ENCODE measurements at regions not wholly inside any gene's neighbourhood (a gene's known extent, or its start where the extent isn't known, plus 50 kb on each side); places are given as distances from the start of the nearest gene placed in this dataset.

DNA sequence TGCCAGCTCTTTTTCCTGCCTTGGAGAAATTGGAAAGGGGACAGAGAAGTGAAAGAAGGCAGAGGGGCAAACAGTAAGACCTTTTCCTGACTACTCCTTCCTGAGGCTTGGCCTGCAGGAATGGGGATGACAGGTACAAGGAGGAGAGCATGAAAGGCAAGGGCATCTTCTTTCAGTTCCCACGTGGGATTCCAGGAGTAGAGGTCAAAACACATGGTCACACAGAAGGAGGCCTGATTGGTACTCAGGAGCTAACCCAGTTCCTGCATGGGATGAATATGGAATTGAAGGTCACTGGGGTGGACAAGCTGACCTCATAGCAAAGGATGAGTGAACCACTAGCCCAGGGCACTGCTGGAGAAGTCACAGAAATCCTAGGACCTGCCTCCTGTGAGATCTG is 112.5 kb upstream of the ZNF366 start:
- Histone ChIP-seq H3K4me3 (ENCODE audit: low read length) (no peak overlapping the region), H3K36me3 (ENCODE audit: insufficient read depth, low read length) (no peaks in the 10 kb centered on the region), H3K27me3 (ENCODE audit: insufficient read depth, low read length) (no peaks in the 10 kb centered on the region), H3K9ac (ENCODE audit: low read depth, low read length) (no peak overlapping the region), H3K4me1 (ENCODE audit: insufficient read depth, low read length) (peaks cover 12% of the 10 kb centered on the region), H3K27ac (ENCODE audit: low read depth, low read length) (no peak overlapping the region), H3K9me3 (ENCODE audit: insufficient read depth, low read depth, low read length) (no peaks in the 10 kb centered on the region)
- WGBS, result 61% methylated on average over 1 of the region's 1 CpG

- H3K27ac ChIP-seq (ENCODE audit: low read depth, low read length), result no peak overlapping the region
- peaks cover 12% of the 10 kb centered on the region for H3K4me1 ChIP-seq (ENCODE audit: insufficient read depth, low read length)
- H3K9me3 ChIP-seq (ENCODE audit: insufficient read depth, low read depth, low read length), result no peaks in the 10 kb centered on the region
- WGBS, result 53% methylated on average over 2 of the region's 2 CpGs
- H3K4me3 ChIP-seq (ENCODE audit: low read length), result no peak overlapping the region
- H3K36me3 ChIP-seq (ENCODE audit: insufficient read depth, low read length), result no peaks in the 10 kb centered on the region
- no peaks in the 10 kb centered on the region for H3K27me3 ChIP-seq (ENCODE audit: insufficient read depth, low read length)
- no peak overlapping the region for H3K9ac ChIP-seq (ENCODE audit: low read depth, low read length)
Observed at GRCh38 chr5:72619251-72619650, 112.0 kb upstream of the ZNF366 start.

GRCh38 chr5:72618708-72619107 is 111.5 kb upstream of the ZNF366 start:
- H3K36me3 ChIP-seq (ENCODE audit: insufficient read depth, low read length), result no peaks in the 10 kb centered on the region
- WGBS, result 86% methylated on average over 4 of the region's 4 CpGs
- no peaks in the 10 kb centered on the region for H3K9me3 ChIP-seq (ENCODE audit: insufficient read depth, low read depth, low read length)
- no peaks in the 10 kb centered on the region for H3K27me3 ChIP-seq (ENCODE audit: insufficient read depth, low read length)
- no peak overlapping the region for H3K27ac ChIP-seq (ENCODE audit: low read depth, low read length)
- no peak overlapping the region for H3K4me3 ChIP-seq (ENCODE audit: low read length)
- H3K4me1 ChIP-seq (ENCODE audit: insufficient read depth, low read length), result peaks cover 12% of the 10 kb centered on the region
- H3K9ac ChIP-seq (ENCODE audit: low read depth, low read length), result no peak overlapping the region

DNA sequence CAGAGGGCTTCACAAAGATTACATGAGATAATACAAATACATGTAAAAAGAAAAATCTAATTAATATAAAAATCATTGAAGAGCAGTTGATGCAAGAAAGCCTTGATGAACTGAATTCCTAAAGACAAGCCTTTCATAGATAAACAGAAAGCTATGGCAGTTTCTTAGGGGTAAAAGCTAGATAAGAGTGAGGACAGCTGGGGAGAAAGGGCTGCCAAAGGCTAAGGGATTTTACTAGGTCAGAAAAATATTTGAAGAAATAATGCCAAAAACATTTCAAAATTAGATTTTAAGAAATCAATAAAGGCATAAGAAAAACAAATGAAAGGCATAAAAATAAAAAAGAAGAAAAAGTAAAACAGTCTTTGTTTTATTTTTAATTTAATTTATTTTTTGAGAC is 107.9 kb upstream of the ZNF366 start:
- no peaks in the 10 kb centered on the region for H3K9me3 ChIP-seq (ENCODE audit: insufficient read depth, low read depth, low read length)
- H3K4me1 ChIP-seq (ENCODE audit: insufficient read depth, low read length), result peaks cover 20% of the 10 kb centered on the region
- H3K27me3 ChIP-seq (ENCODE audit: insufficient read depth, low read length), result no peaks in the 10 kb centered on the region
- no peak overlapping the region for H3K4me3 ChIP-seq (ENCODE audit: low read length)
- H3K36me3 ChIP-seq (ENCODE audit: insufficient read depth, low read length), result no peaks in the 10 kb centered on the region
- H3K9ac ChIP-seq (ENCODE audit: low read depth, low read length), result no peak overlapping the region
- no peak overlapping the region for H3K27ac ChIP-seq (ENCODE audit: low read depth, low read length)

DNA sequence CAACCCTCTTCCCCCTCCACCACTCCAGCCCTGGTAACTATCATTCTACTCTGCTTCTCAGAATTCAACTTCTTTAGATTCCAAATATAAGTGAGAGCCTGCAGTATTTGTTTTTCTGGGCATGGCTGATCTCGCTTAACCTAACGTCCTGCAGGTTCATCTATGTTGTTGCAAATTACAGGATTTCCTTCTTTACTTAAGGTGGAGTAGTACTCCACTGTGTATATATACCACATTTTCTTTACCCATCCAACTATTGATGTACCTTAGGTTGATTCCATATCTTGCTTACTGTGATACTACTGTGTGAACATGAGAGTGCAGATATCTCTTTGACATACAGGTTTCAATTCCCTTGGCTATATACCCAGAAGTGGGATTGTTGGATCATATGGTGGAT is 106.3 kb upstream of the ZNF366 start:
- H3K9me3 ChIP-seq (ENCODE audit: insufficient read depth, low read depth, low read length), result no peaks in the 10 kb centered on the region
- WGBS, result 83% methylated on average over 2 of the region's 2 CpGs
- peaks cover 10% of the 10 kb centered on the region; the same call in 1 of the 2 replicates for H3K4me1 ChIP-seq (ENCODE audit: insufficient read depth, low read length)
- no peak overlapping the region for H3K9ac ChIP-seq (ENCODE audit: low read depth, low read length)
- no peaks in the 10 kb centered on the region for H3K27me3 ChIP-seq (ENCODE audit: insufficient read depth, low read length)
- no peak overlapping the region for H3K4me3 ChIP-seq (ENCODE audit: low read length)
- H3K27ac ChIP-seq (ENCODE audit: low read depth, low read length), result no peak overlapping the region
- no peaks in the 10 kb centered on the region for H3K36me3 ChIP-seq (ENCODE audit: insufficient read depth, low read length)

- Histone ChIP-seq H3K4me3 (ENCODE audit: low read length) (no peak overlapping the region), H3K27ac (ENCODE audit: low read depth, low read length) (no peak overlapping the region), H3K9ac (ENCODE audit: low read depth, low read length) (no peak overlapping the region), H3K27me3 (ENCODE audit: insufficient read depth, low read length) (no peaks in the 10 kb centered on the region), H3K4me1 (ENCODE audit: insufficient read depth, low read length) (peaks cover 8% of the 10 kb centered on the region; the same call in 1 of the 2 replicates), H3K36me3 (ENCODE audit: insufficient read depth, low read length) (no peaks in the 10 kb centered on the region), H3K9me3 (ENCODE audit: insufficient read depth, low read depth, low read length) (no peaks in the 10 kb centered on the region)
- 100% methylated on average over 1 of the region's 2 CpGs for WGBS
Observed at GRCh38 chr5:72612810-72613209, 105.6 kb upstream of the ZNF366 start.

DNA sequence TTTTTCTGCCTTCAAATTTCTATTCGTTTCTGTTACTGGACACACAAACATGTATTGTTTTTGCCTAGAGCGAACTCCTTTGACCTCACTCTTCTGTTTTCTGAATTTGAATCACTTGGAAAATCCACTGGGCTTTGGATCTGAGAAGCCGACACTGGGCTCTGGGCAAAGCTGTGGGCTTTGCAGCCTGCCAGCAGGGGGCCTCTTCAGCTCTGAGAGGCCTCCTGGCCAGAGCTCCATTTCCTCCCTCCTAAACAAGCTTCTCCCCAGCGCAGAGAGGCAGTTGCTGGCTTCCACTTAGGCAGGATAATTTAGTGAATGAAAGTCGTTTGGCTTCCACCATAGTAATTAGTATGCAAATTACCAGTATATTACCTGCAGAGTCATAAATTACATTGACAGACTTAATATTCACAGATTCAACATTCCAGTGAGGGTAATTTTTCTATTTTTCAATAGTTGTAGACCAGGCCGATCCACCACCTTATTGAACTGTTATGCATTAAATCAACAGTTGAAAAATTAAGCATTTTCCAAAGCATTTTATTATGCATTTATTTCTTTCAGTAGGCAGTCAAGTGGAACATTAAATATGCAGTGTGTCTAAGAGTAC is 104.0 kb upstream of the ZNF366 start:
- peaks cover 8% of the 10 kb centered on the region; the same call in 1 of the 2 replicates for H3K4me1 ChIP-seq (ENCODE audit: insufficient read depth, low read length)
- no peak overlapping the region for H3K4me3 ChIP-seq (ENCODE audit: low read length)
- 25% methylated on average over 3 of the region's 6 CpGs for WGBS
- H3K27ac ChIP-seq (ENCODE audit: low read depth, low read length), result no peak overlapping the region
- H3K9ac ChIP-seq (ENCODE audit: low read depth, low read length), result no peak overlapping the region
- no peaks in the 10 kb centered on the region for H3K27me3 ChIP-seq (ENCODE audit: insufficient read depth, low read length)
- no peaks in the 10 kb centered on the region for H3K9me3 ChIP-seq (ENCODE audit: insufficient read depth, low read depth, low read length)
- no peaks in the 10 kb centered on the region for H3K36me3 ChIP-seq (ENCODE audit: insufficient read depth, low read length)

DNA sequence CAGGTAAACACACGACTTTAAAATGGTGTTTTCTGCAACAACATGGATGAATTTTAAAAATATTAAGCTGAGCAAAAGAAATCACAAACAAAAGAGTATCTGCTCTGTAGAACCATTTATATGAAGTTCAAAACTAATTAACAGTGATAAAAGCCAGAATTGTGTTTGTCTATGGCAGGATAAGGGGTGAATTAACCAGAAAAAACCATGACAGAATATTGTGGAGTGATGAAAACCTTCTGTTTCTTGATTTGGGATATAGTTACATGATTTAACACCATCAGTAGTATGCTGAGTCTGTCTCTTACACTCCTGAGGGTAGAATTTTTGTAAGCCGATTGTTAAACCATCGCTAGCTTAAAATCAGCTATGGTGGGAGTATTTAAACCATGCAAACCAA is 101.7 kb upstream of the ZNF366 start:
- H3K9me3 ChIP-seq (ENCODE audit: insufficient read depth, low read depth, low read length), result no peaks in the 10 kb centered on the region
- WGBS, result 100% methylated on average over 3 of the region's 3 CpGs

DNA sequence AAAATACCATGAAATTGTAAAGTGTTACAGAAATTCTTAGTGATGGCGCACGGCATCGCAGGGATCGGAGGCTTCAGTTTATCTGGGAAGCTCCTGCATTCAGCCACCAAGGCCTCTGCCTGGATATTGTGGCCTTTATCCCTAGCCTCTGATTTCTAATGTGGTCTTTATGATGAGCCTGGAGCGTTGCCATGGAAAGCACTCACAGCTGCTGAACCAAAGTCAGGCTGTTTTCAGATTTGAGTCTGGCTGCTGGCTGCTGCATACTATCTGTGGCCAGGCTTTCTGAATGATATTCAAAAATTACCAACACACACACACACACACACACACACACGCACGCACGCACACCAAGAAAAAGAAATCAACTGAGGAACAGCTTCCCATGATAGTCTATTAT is 101.1 kb upstream of the ZNF366 start:
- 99% methylated on average over 8 of the region's 8 CpGs for WGBS
- H3K36me3 ChIP-seq (ENCODE audit: insufficient read depth, low read length), result no peaks in the 10 kb centered on the region
- H3K27me3 ChIP-seq (ENCODE audit: insufficient read depth, low read length), result no peaks in the 10 kb centered on the region
- no peaks in the 10 kb centered on the region for H3K9me3 ChIP-seq (ENCODE audit: insufficient read depth, low read depth, low read length)
- H3K27ac ChIP-seq (ENCODE audit: low read depth, low read length), result no peak overlapping the region
- H3K4me3 ChIP-seq (ENCODE audit: low read length), result no peak overlapping the region
- peaks cover 8% of the 10 kb centered on the region; the same call in 1 of the 2 replicates for H3K4me1 ChIP-seq (ENCODE audit: insufficient read depth, low read length)
- no peak overlapping the region for H3K9ac ChIP-seq (ENCODE audit: low read depth, low read length)

More for the DNA sequence above, 101.7 kb upstream of the ZNF366 start:
- Histone ChIP-seq H3K4me1 (ENCODE audit: insufficient read depth, low read length) (peaks cover 8% of the 10 kb centered on the region; the same call in 1 of the 2 replicates), H3K27ac (ENCODE audit: low read depth, low read length) (no peak overlapping the region), H3K9ac (ENCODE audit: low read depth, low read length) (no peak overlapping the region), H3K36me3 (ENCODE audit: insufficient read depth, low read length) (no peaks in the 10 kb centered on the region), H3K4me3 (ENCODE audit: low read length) (no peak overlapping the region), H3K27me3 (ENCODE audit: insufficient read depth, low read length) (no peaks in the 10 kb centered on the region)

DNA sequence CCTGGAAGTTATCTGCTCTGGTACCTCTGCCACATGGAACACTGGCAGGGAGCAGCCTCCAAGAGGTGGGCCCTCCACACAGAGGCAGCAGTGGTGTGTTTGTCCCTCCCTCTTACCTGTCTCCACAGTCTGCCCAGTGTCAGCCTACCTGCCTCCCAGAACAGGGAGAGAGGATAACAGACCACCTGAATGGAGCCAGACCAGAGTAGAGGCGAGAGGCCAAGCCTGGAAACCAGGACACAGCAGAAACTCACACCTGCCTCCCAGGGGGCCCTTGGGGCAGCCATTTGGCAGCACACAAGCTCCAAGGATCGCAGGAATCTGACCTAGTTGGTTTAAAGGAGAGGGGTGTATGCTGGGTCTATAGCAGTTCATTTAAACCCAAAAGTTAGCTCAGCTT is 100.2 kb upstream of the ZNF366 start:
- WGBS, result 90% methylated on average over 2 of the region's 2 CpGs
- Histone ChIP-seq H3K4me1 (ENCODE audit: insufficient read depth, low read length) (peaks cover 8% of the 10 kb centered on the region; the same call in 1 of the 2 replicates), H3K9ac (ENCODE audit: low read depth, low read length) (no peak overlapping the region), H3K36me3 (ENCODE audit: insufficient read depth, low read length) (no peaks in the 10 kb centered on the region), H3K4me3 (ENCODE audit: low read length) (no peak overlapping the region), H3K27ac (ENCODE audit: low read depth, low read length) (no peak overlapping the region), H3K27me3 (ENCODE audit: insufficient read depth, low read length) (no peaks in the 10 kb centered on the region), H3K9me3 (ENCODE audit: insufficient read depth, low read depth, low read length) (no peaks in the 10 kb centered on the region)

DNA sequence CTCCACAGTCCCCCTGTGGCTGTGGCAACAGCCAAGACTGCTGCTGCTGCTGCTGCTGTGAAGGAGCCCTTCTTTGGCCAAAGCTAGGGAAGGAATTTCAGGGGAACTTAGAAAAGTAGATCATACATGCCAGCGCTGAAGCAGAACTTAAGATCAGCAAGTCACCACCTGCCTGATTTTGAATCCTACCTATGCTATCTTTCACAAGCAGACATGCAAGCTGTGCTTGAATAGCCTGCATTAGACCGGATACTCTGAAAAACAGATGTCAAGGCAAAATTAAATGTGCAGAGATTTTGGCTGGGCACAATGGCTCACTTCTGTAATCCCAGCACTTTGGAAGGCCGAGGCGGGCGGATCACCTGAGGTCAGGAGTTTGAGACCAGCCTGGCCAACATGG is 99.3 kb upstream of the ZNF366 start:
- Histone ChIP-seq H3K9me3 (ENCODE audit: insufficient read depth, low read depth, low read length) (no peaks in the 10 kb centered on the region), H3K9ac (ENCODE audit: low read depth, low read length) (no peak overlapping the region), H3K36me3 (ENCODE audit: insufficient read depth, low read length) (no peaks in the 10 kb centered on the region), H3K4me3 (ENCODE audit: low read length) (no peak overlapping the region), H3K4me1 (ENCODE audit: insufficient read depth, low read length) (peaks cover 8% of the 10 kb centered on the region; the same call in 1 of the 2 replicates), H3K27me3 (ENCODE audit: insufficient read depth, low read length) (no peaks in the 10 kb centered on the region), H3K27ac (ENCODE audit: low read depth, low read length) (no peak overlapping the region)
- whole genome bisulfite sequencing, result 92% methylated on average over 5 of the region's 5 CpGs

GRCh38 chr5:72605632-72606031 is 98.4 kb upstream of the ZNF366 start:
- Histone ChIP-seq H3K9me3 (ENCODE audit: insufficient read depth, low read depth, low read length) (no peaks in the 10 kb centered on the region), H3K4me3 (ENCODE audit: low read length) (no peak overlapping the region), H3K4me1 (ENCODE audit: insufficient read depth, low read length) (0 out of 2 replicates have a peak, but pooled peaks cover under 1% of the 10 kb centered on the region), H3K36me3 (ENCODE audit: insufficient read depth, low read length) (no peaks in the 10 kb centered on the region), H3K27ac (ENCODE audit: low read depth, low read length) (no peak overlapping the region), H3K27me3 (ENCODE audit: insufficient read depth, low read length) (no peaks in the 10 kb centered on the region), H3K9ac (ENCODE audit: low read depth, low read length) (no peak overlapping the region)

All from HUES64 (cell line).